Psoas muscle (tissue), 7 donors: ENCODE measurements at regions not wholly inside any gene's neighbourhood (a gene's known extent, or its start where the extent isn't known, plus 50 kb on each side); places are given as distances from the start of the nearest gene placed in this dataset.

Source experiments
- ATAC-seq, 4 donors: fragments of 200-7000 bp; cut with Tn5 transposase; one replicate each; pipeline ENCODE4 v1.9.1; 2020; ENCODE audit warnings: moderate library complexity in 3 of 4, mild to moderate bottlenecking in 2 of 4
- DNase-seq, 2 donors: peaks; one replicate each; pipeline ENCODE4 v3.0.0-alpha.2; 2020
- H3K27ac ChIP-seq: fragments of 200-600 bp; one replicate; pipeline ENCODE4 v1.8.0; 2022
- H3K27me3 ChIP-seq, 3 donors: fragments of 200-600 bp in 1 of 3; one replicate each; pipeline versions ENCODE4 v1.6.1 to v1.8.0; 2013 to 2022; ENCODE audit warnings: low read length in 2 of 3, mild to moderate bottlenecking in 2 of 3, moderate library complexity in 1 of 3; ENCODE audit not compliant: insufficient read depth in 3 of 3
- H3K36me3 ChIP-seq, 2 donors: fragments of 200-600 bp in 1 of 2; one replicate each; pipeline versions ENCODE4 v1.6.1 to v1.8.0; 2013 to 2022; ENCODE audit warnings: low read depth in 1 of 2, mild to moderate bottlenecking in 1 of 2, moderate library complexity in 1 of 2; ENCODE audit not compliant: insufficient read depth in 1 of 2
- H3K4me1 ChIP-seq: fragments of 200-600 bp; one replicate; pipeline ENCODE4 v1.8.0; 2022
- H3K4me3 ChIP-seq: fragments of 200-600 bp; one replicate; pipeline ENCODE4 v1.8.0; 2022; ENCODE audit warnings: mild to moderate bottlenecking
- H3K9me3 ChIP-seq: fragments of 200-600 bp; one replicate; pipeline ENCODE4 v1.8.0; 2022
- WGBS, 3 donors: extraction: QIAGEN DNeasy Blood & Tissue Kit; methylation state at CpG; one replicate each; pipeline versions ENCODE4 v1.1.6 to v1.1.7; 2013; 5-methylcytosine and 5-hydroxymethylcytosine counted together
- intact Hi-C, 2 donors: fragments of 100-400 bp; cut with DNase I; formaldehyde crosslinking; loops; one replicate each; pipeline versions ENCODE4 v1.11.0 to v1.14.2; 2022
- TF ChIP-seq, protein P1 (sequence below): fragments of 200-600 bp; IDR thresholded peaks from one replicate; pipeline ENCODE4 v1.8.0; 2022; ENCODE audit warnings: antibody characterized with exemption
- donor health status: healthy with polysubstance abuse.
- donor health status: DM: no; HTN: no; CAD: no; lungs with moderate emphysema.
- donor health status: Bipolar disorder and iron deficiency.
- donor health status: healthy.
- donor health status: DM: yes; HTN: yes; CAD: no.
- donor health status: DM: no; HTN: no; CAD: no.
- donor health status: DM: yes; HTN: yes; CAD: no.

DNA sequence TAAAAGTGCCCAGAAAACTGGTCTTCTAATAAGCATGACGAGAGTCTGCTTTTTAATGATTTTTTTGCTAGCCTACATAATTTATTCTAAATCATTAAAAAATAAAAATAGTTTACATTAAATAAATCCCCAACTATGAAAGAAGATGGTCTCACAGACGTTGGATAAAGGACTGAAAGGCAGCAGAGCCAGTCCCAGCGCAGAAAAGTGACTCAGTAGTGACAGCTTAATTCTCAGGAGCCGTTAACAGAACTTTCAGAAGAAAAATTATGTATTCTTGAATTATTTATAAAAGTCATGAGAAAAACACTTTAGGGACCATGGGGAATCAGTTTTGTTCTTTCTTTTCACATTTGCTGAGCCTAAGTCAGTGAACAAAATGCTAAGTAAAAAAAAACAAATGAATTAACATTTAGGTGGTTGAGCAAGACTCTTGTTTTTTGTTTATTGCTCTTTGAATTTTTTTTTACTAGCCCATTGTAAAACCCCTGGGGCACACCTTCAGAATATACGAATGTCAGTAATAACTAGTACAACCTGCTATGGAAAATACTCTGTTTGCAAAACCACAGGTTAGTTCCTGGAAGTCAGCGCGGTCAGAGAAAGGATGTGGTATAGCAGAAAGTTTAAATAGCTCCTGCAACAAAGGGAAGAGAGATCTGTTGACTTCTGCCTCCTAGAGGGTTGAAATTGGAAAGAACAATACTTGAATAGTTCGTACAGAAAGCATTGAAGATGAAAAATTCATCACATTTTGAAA, 50.4 kb upstream of the CCDC160 start:
- Histone ChIP-seq H3K9me3 (no peaks in the 10 kb centered on the region), H3K36me3 (no peaks in the 10 kb centered on the region), H3K4me3 (no peak overlapping the region), H3K27ac (no peak overlapping the region), H3K27me3 (peaks cover 0 to 13% (median 0%) of the 10 kb centered on the region in 3 donors), H3K4me1 (no peaks in the 10 kb centered on the region)
- ATAC-seq (no peak), DNase-seq (no peak)
- TF ChIP-seq, protein P1, sequence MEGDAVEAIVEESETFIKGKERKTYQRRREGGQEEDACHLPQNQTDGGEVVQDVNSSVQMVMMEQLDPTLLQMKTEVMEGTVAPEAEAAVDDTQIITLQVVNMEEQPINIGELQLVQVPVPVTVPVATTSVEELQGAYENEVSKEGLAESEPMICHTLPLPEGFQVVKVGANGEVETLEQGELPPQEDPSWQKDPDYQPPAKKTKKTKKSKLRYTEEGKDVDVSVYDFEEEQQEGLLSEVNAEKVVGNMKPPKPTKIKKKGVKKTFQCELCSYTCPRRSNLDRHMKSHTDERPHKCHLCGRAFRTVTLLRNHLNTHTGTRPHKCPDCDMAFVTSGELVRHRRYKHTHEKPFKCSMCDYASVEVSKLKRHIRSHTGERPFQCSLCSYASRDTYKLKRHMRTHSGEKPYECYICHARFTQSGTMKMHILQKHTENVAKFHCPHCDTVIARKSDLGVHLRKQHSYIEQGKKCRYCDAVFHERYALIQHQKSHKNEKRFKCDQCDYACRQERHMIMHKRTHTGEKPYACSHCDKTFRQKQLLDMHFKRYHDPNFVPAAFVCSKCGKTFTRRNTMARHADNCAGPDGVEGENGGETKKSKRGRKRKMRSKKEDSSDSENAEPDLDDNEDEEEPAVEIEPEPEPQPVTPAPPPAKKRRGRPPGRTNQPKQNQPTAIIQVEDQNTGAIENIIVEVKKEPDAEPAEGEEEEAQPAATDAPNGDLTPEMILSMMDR = no peak
- intact Hi-C loops = no loop called here
- WGBS, 3 donors = 48 to 60% (median 55%) methylated on average over 8 of the region's 8 CpGs
